ENCODE measurements at regions not wholly inside any gene's neighbourhood (a gene's known extent, or its start where the extent isn't known, plus 50 kb on each side); places are given as distances from the start of the nearest gene placed in this dataset.

DNA sequence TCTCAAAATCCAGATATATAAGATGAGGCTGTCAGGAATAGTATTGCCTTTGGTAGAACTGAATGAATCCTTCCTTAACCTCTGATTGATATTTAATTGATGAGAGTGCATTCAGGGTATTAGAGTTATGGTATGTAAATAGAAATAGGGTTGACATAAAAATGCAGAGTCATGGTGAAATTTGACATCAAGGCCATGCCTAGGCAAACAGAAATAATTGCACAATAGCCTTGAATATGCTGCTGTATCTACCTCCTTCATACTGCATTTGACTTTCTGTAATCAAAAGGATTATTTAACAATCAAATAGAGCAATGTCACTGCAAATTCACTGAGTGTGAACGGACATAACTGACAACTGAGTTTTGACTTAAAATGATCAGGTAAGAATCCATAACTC lies 1316.3 kb downstream of the STIM2 start:
- TF ChIP-seq, protein P1, sequence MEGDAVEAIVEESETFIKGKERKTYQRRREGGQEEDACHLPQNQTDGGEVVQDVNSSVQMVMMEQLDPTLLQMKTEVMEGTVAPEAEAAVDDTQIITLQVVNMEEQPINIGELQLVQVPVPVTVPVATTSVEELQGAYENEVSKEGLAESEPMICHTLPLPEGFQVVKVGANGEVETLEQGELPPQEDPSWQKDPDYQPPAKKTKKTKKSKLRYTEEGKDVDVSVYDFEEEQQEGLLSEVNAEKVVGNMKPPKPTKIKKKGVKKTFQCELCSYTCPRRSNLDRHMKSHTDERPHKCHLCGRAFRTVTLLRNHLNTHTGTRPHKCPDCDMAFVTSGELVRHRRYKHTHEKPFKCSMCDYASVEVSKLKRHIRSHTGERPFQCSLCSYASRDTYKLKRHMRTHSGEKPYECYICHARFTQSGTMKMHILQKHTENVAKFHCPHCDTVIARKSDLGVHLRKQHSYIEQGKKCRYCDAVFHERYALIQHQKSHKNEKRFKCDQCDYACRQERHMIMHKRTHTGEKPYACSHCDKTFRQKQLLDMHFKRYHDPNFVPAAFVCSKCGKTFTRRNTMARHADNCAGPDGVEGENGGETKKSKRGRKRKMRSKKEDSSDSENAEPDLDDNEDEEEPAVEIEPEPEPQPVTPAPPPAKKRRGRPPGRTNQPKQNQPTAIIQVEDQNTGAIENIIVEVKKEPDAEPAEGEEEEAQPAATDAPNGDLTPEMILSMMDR (IDR thresholded peaks at IDR 0.05) = no peak

DNA sequence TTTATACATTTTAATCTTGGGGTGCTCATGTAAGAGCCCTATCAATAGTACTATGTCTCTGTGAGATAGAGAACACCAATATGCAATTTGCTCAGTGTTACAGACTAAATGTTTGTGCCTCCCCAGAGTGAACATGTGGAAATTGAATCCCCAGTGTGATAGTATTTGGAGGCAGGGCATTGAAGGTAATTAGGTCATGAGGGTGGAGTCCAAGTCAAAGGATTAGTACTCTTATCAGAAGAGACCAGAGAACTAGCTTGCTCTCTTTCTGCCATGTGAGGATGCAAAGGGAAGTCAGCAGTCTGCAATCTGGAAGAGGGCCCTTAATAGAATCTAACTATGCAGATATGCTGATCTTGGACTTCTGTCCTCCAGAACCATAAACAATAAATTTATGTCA lies 1317.0 kb downstream of the STIM2 start:
- TF ChIP-seq, protein P1 (IDR thresholded peaks at IDR 0.05) = no peak

DNA sequence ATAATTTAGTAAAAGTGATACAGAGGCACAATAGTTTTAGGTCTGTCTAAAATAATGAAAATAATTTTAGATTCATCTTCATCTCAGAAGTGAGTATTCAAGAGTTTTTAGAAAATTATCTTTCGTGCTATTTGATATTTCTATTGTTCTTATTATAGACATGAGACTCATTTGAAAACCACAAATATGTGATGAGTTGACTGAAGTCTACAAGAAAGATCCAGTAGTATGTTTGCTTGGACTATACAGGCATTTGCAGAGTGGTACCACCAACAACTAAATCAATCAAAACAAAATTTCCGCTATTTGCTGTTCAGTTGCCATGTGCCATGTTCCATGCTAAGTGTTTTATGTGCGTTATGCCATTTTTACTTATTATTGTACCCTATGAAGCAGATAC lies 1318.5 kb downstream of the STIM2 start:
- TF ChIP-seq, protein P1 (IDR thresholded peaks at IDR 0.05) = no peak

DNA sequence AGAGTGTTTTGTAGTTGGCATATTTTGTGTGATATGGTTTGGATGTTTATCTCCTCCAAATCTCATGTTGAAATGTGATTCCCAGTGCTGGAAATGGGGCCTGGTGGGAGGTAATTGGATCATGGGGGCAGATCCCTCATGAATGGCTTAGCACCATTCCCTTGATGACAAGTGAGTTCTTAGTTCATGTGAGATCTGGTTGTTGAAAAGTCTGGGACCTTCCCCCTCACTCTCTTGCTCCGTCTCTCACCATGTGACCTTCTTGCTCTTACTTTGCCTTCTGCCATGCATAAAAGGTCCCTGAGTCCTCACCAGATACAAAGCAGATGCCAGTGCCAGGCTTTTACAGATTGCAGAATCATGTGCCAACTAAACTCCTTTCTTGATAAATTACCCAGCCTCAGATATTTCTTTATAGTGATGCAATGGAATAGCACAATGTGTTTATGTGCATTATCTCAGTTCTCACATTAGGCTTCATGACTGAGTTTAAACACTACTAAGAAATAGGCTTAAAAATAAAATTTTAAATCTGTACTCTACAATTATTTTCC lies 1348.8 kb downstream of the STIM2 start:
- TF ChIP-seq, protein P1 (IDR thresholded peaks at IDR 0.05) = no peak

DNA sequence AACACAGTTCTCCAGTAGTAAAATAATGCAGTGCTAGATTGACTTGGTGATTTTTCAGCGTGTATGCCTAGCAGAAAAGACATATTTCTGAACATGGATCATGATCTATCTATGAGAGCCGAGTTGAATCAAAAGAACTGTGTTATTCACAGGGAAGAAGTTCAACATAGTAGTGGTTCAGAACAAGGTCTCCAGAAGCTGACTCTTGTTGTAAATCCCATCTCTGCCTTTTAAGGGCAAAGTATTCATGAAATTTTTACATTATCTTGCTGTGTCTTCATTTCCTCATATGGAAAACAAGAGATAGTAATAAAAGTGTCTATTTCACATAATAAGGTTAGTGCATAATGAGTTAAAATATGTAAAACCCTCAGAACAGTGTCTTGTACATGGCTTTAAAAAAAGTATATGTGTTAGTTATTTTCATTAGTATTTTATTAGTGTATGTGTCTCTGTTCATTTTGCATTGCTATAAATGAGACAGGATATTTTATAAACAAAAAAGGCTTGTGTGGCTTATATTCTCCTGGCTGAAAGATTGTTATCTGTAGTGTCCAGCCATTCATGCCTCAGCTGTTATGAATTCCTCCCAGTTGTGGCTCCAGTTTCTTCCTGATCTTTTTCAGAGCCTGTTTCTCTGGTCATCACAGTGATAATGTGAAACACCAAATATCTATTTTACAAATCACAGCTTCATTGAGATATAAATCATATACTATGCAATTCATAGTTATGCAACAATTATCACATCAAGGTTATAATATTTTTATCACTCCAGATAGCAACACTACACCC lies 1351.2 kb downstream of the STIM2 start:
- TF ChIP-seq, protein P1 (IDR thresholded peaks at IDR 0.05) = no peak

DNA sequence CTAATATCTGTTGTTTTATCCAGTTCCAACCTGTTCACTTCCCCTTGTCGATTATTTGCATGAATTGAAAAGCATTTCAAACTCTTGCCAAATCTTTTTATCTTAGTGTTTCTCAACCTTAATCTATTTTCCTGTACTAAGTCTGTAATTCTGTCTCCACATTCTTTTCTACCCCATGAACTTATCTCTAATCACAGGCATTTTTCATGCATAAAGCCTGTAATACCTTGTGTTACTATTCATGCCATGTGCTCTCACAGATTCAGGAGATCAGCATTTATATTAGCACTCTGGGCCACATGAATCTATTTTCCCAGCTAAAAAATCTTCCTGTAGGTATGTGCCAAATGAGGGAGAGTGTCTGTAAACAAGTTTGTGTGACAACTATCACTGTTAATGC lies 1360.9 kb downstream of the STIM2 start:
- TF ChIP-seq, protein P1 (IDR thresholded peaks at IDR 0.05) = no peak

DNA sequence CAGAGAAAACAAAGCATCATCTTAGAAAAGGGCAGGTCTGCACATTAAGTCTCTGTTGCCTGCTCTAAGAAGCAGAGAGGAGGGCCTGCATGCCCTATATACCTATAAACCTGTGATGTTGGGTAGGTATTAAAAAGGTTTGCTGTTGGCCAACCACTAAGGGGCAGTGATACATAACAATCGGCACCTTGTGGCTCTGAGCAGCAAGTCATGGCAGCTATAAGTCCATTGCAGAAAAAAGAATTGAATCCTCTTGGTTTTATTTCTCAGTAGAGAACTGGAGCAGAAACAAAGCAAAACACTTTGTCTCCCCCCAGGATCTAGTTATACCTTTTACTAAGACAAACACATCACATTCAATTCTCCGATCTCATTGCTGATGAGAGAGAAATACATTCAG lies 1364.4 kb downstream of the STIM2 start:
- TF ChIP-seq, protein P1 (IDR thresholded peaks at IDR 0.05) = peak; percentile 53
